ENCODE measurements at regions not wholly inside any gene's neighbourhood (a gene's known extent, or its start where the extent isn't known, plus 50 kb on each side); places are given as distances from the start of the nearest gene placed in this dataset.

GRCh38 chr1:234977875-234978396, 150.7 kb downstream of the TOMM20 start:
- Histone ChIP-seq H3K79me2 (replicated peaks; ENCODE audit: insufficient read depth, low read length) (no peaks in the 10 kb centered on the region), H3K4me3 (ENCODE audit: low read length) (no peak overlapping the region), H3K27me3 (ENCODE audit: insufficient read depth, low read depth, low read length) (no peaks in the 10 kb centered on the region), H3K4me2 (ENCODE audit: low read length) (no peak overlapping the region), H3K36me3 (ENCODE audit: insufficient read depth, low read length) (no peaks in the 10 kb centered on the region), H3K9me2 (ENCODE audit: insufficient read depth, low read length) (no peaks in the 10 kb centered on the region), H3F3A (ENCODE audit: insufficient read depth, low read length, poor library complexity, severe bottlenecking) (no peaks in the 10 kb centered on the region), H3K9me3 (ENCODE audit: low read length) (no peaks in the 10 kb centered on the region), H2AFZ (ENCODE audit: low read depth, low read length) (no peak overlapping the region), H3K27ac (ENCODE audit: low read length) (no peak overlapping the region), H4K20me1 (ENCODE audit: insufficient read depth) (no peaks in the 10 kb centered on the region), H3K9ac (ENCODE audit: low read length) (no peak overlapping the region)
- TF ChIP-seq MXI1 (conservative IDR thresholded peaks at IDR 0.05; ENCODE audit: poor library complexity, severe bottlenecking): no peak
- TF ChIP-seq CTCF (IDR thresholded peaks at IDR 0.05; ENCODE audit: poor library complexity, severe bottlenecking): no peak
- TF ChIP-seq TAF1 (IDR thresholded peaks at IDR 0.05; ENCODE audit: low read depth): no peak
- TF ChIP-seq EP300 (conservative IDR thresholded peaks at IDR 0.05; ENCODE audit: poor library complexity, severe bottlenecking): no peak

- Histone ChIP-seq H3K4me2 (ENCODE audit: low read length) (no peak overlapping the region), H3K9ac (ENCODE audit: low read length) (no peak overlapping the region), H3F3A (ENCODE audit: insufficient read depth, low read length, poor library complexity, severe bottlenecking) (no peaks in the 10 kb centered on the region), H3K36me3 (ENCODE audit: insufficient read depth, low read length) (no peaks in the 10 kb centered on the region), H3K79me2 (replicated peaks; ENCODE audit: insufficient read depth, low read length) (no peaks in the 10 kb centered on the region), H4K20me1 (ENCODE audit: insufficient read depth) (no peaks in the 10 kb centered on the region), H3K27me3 (ENCODE audit: insufficient read depth, low read depth, low read length) (no peaks in the 10 kb centered on the region), H3K9me3 (ENCODE audit: low read length) (no peaks in the 10 kb centered on the region), H2AFZ (ENCODE audit: low read depth, low read length) (no peak overlapping the region), H3K9me2 (ENCODE audit: insufficient read depth, low read length) (no peaks in the 10 kb centered on the region), H3K4me3 (ENCODE audit: low read length) (no peak overlapping the region), H3K27ac (ENCODE audit: low read length) (no peak overlapping the region)
- TF ChIP-seq REST (IDR thresholded peaks at IDR 0.05; ENCODE audit: borderline replicate concordance): no peak
- no peak for TF ChIP-seq POLR2AphosphoS5 (IDR thresholded peaks at IDR 0.05)
- no peak for TF ChIP-seq MXI1 (conservative IDR thresholded peaks at IDR 0.05; ENCODE audit: poor library complexity, severe bottlenecking)
- TF ChIP-seq RAD21 (conservative IDR thresholded peaks at IDR 0.05): no peak
- TF ChIP-seq SMC3 (conservative IDR thresholded peaks at IDR 0.05; ENCODE audit: poor library complexity): no peak
- no peak for TF ChIP-seq EZH2 (IDR thresholded peaks at IDR 0.05; ENCODE audit: borderline replicate concordance, insufficient read depth, low read length, poor library complexity, severe bottlenecking)
- TF ChIP-seq CTCF (IDR thresholded peaks at IDR 0.05; ENCODE audit: poor library complexity, severe bottlenecking): no peak
- TF ChIP-seq EP300 (conservative IDR thresholded peaks at IDR 0.05; ENCODE audit: poor library complexity, severe bottlenecking): no peak
- no peak for TF ChIP-seq TAF1 (IDR thresholded peaks at IDR 0.05; ENCODE audit: low read depth)
Measured at GRCh38 chr1:234976861-234977680, 151.6 kb downstream of the TOMM20 start.

All from neural cell (in vitro differentiated cells).